H1 (cell line): ENCODE measurements at regions not wholly inside any gene's neighbourhood (a gene's known extent, or its start where the extent isn't known, plus 50 kb on each side); places are given as distances from the start of the nearest gene placed in this dataset.

Experiments
- CTCF ChIA-PET: fragments of 300-600 bp; sonication (Branson Sonifier 250); formaldehyde crosslinking; loops from one replicate; lab custom pipeline; 2021; ENCODE audit not compliant: partially characterized antibody; lab: Charles Lee
- POLR2A ChIA-PET: fragments of 300-600 bp; sonication (Branson Sonifier 250); formaldehyde crosslinking; loops from one replicate; lab custom pipeline; 2021; ENCODE audit warnings: inconsistent platforms; ENCODE audit not compliant: partially characterized antibody; lab: Charles Lee
- DNase-seq, 2 experiments: peaks; one replicate each; pipeline versions ENCODE4 v3.0.0 to v3.0.0-alpha.2; 2010 to 2022; ENCODE audit warnings: low spot score in 2 of 2, low read depth in 1 of 2, mixed read lengths in 1 of 2
- FAIRE-seq: peaks from 2 replicates; lab custom pipeline; 2011; peaks lifted over from hg19 to GRCh38; lab: Jason Lieb, UNC
- H2AFZ ChIP-seq: 2 replicates; pipeline ENCODE4 v1.8.1; 2012; ENCODE audit warnings: low read length, inconsistent platforms
- H2AK5ac ChIP-seq: 2 replicates; pipeline ENCODE4 v1.6.1; 2013; ENCODE audit warnings: low read depth, low read length
- H2BK120ac ChIP-seq: replicated peaks from 2 replicates; pipeline ENCODE3; 2013; ENCODE audit warnings: low read depth, low read length, inconsistent platforms
- H2BK12ac ChIP-seq: 2 replicates; pipeline ENCODE4 v1.6.1; 2013; ENCODE audit warnings: low read depth, low read length
- H2BK15ac ChIP-seq: 2 replicates; pipeline ENCODE4 v1.6.1; 2013; ENCODE audit warnings: low read length
- H2BK20ac ChIP-seq: 2 replicates; pipeline ENCODE4 v1.6.1; 2013; ENCODE audit warnings: low read length
- H2BK5ac ChIP-seq: 2 replicates; pipeline ENCODE4 v1.6.1; 2013; ENCODE audit warnings: low read depth, low read length
- H3K14ac ChIP-seq: 2 replicates; pipeline ENCODE4 v1.6.1; 2013; ENCODE audit warnings: inconsistent platforms; ENCODE audit not compliant: insufficient read length
- H3K18ac ChIP-seq: 2 replicates; pipeline ENCODE4 v1.6.1; 2013; ENCODE audit warnings: low read length; ENCODE audit errors: extremely low read depth
- H3K23ac ChIP-seq: 2 replicates; pipeline ENCODE4 v1.6.1; 2013; ENCODE audit warnings: inconsistent platforms; ENCODE audit not compliant: insufficient read length
- H3K23me2 ChIP-seq: 2 replicates; pipeline ENCODE4 v1.6.1; 2013; ENCODE audit warnings: low read depth, low read length
- H3K27ac ChIP-seq: 2 replicates; pipeline ENCODE4 v1.6.1; 2011; ENCODE audit warnings: low read depth, low read length, inconsistent platforms
- H3K27me3 ChIP-seq, 4 experiments: replicated peaks in 1 of 4; 1 replicate in 1 of 4; 2 replicates in 3 of 4; pipeline versions ENCODE4 v1.6.1 to v1.8.1; 2011 to 2013; ENCODE audit warnings: low read length in 3 of 4, mild to moderate bottlenecking in 3 of 4, inconsistent platforms in 2 of 4, mixed read lengths in 2 of 4, moderate library complexity in 1 of 4; ENCODE audit not compliant: control insufficient read depth in 3 of 4, insufficient read depth in 3 of 4; ENCODE audit errors: extremely low read depth in 1 of 4
- H3K36me3 ChIP-seq, 4 experiments: 2 replicates each; pipeline versions ENCODE4 v1.6.1 to v1.8.1; 2011 to 2013; ENCODE audit warnings: mild to moderate bottlenecking in 4 of 4, low read length in 3 of 4, moderate library complexity in 2 of 4, control low read depth in 1 of 4, inconsistent platforms in 1 of 4; ENCODE audit not compliant: insufficient read depth in 4 of 4, control insufficient read depth in 2 of 4
- H3K4ac ChIP-seq: replicated peaks from 2 replicates; pipeline ENCODE3; 2013; ENCODE audit warnings: low read length, low read depth, mixed read lengths, inconsistent platforms; ENCODE audit not compliant: insufficient read length
- H3K4me1 ChIP-seq, 4 experiments: replicated peaks in 1 of 4; 1 replicate in 1 of 4; 2 replicates in 3 of 4; pipeline versions ENCODE4 v1.6.1 to v1.8.1; 2011 to 2013; ENCODE audit warnings: low read length in 3 of 4, inconsistent platforms in 2 of 4, mixed read lengths in 1 of 4; ENCODE audit not compliant: insufficient read depth in 4 of 4, control insufficient read depth in 3 of 4
- H3K4me2 ChIP-seq, 2 experiments: 2 replicates each; pipeline versions ENCODE4 v1.6.1 to v1.8.1; 2011 to 2013; ENCODE audit warnings: low read depth in 2 of 2, low read length in 2 of 2, control low read depth in 1 of 2, inconsistent platforms in 1 of 2, mild to moderate bottlenecking in 1 of 2; ENCODE audit not compliant: insufficient read depth in 1 of 2
- H3K4me3 ChIP-seq, 4 experiments: fragments of 200-600, 300-600 bp in 1 of 4; sonication (generic), shearing (Covaris generic), sonication (Bioruptor Twin) in 1 of 4; 2 replicates each; pipeline versions ENCODE4 v1.5.1 to v1.8.1; 2011 to 2016; ENCODE audit warnings: low read length in 4 of 4, low read depth in 3 of 4, control low read depth in 2 of 4, inconsistent platforms in 2 of 4, mild to moderate bottlenecking in 2 of 4, mixed read lengths in 1 of 4, moderate library complexity in 1 of 4; ENCODE audit not compliant: insufficient read depth in 2 of 4; ENCODE audit errors: extremely low read depth in 1 of 4
- H3K56ac ChIP-seq: replicated peaks from 2 replicates; pipeline ENCODE3; 2013; ENCODE audit warnings: low read depth, mild to moderate bottlenecking, mixed read lengths, low read length, inconsistent platforms; ENCODE audit not compliant: insufficient read length
- H3K79me1 ChIP-seq: 2 replicates; pipeline ENCODE4 v1.6.1; 2013; ENCODE audit warnings: low read depth, low read length, control low read depth
- H3K79me2 ChIP-seq, 2 experiments: 2 replicates each; pipeline versions ENCODE4 v1.6.1 to v1.8.1; 2012 to 2013; ENCODE audit warnings: low read length in 2 of 2, mild to moderate bottlenecking in 2 of 2, inconsistent platforms in 1 of 2; ENCODE audit not compliant: insufficient read depth in 2 of 2, control insufficient read depth in 1 of 2
- H3K9ac ChIP-seq, 4 experiments: replicated peaks in 1 of 4; 1 replicate in 1 of 4; 2 replicates in 3 of 4; pipeline versions ENCODE4 v1.6.1 to v1.8.1; 2011 to 2013; ENCODE audit warnings: low read depth in 3 of 4, low read length in 3 of 4, control low read depth in 2 of 4, mild to moderate bottlenecking in 2 of 4, moderate library complexity in 2 of 4, inconsistent platforms in 1 of 4; ENCODE audit errors: extremely low read depth in 1 of 4
- H3K9me3 ChIP-seq, 2 experiments: 2 replicates each; pipeline versions ENCODE4 v1.6.1 to v1.8.1; 2012 to 2013; ENCODE audit warnings: mild to moderate bottlenecking in 2 of 2, moderate library complexity in 2 of 2, control low read depth in 1 of 2, inconsistent platforms in 1 of 2, low read depth in 1 of 2, low read length in 1 of 2, mixed read lengths in 1 of 2; ENCODE audit not compliant: insufficient read depth in 2 of 2
- H4K20me1 ChIP-seq, 2 experiments: replicated peaks in 1 of 2; 2 replicates each; pipeline versions ENCODE3 to v1.8.1; 2011 to 2013; ENCODE audit warnings: inconsistent platforms in 2 of 2, low read length in 2 of 2, mild to moderate bottlenecking in 1 of 2; ENCODE audit not compliant: insufficient read depth in 2 of 2, control insufficient read depth in 1 of 2
- H4K5ac ChIP-seq: 2 replicates; pipeline ENCODE4 v1.6.1; 2013; ENCODE audit warnings: low read length, low read depth, mixed read lengths, inconsistent platforms; ENCODE audit not compliant: insufficient read length
- H4K8ac ChIP-seq: 2 replicates; pipeline ENCODE4 v1.8.0; 2013; ENCODE audit warnings: mild to moderate bottlenecking, moderate library complexity, low read length, inconsistent platforms; ENCODE audit not compliant: insufficient read depth; ENCODE audit errors: extremely low read depth
- H4K91ac ChIP-seq: replicated peaks from 2 replicates; pipeline ENCODE3; 2013; ENCODE audit warnings: low read length, mixed read lengths, inconsistent platforms; ENCODE audit not compliant: insufficient read length
- EGR1 ChIP-seq: IDR thresholded peaks from 2 replicates; pipeline ENCODE4 v1.6.1; 2011; ENCODE audit warnings: low read depth, low read length, borderline replicate concordance
- WGBS, 2 experiments: shearing (Covaris generic) in 1 of 2; methylation state at CpG; one replicate each; pipeline versions ENCODE4 v1.1.6 to v1.1.7; 2013 to 2015; ENCODE audit warnings: low lambda C conversion rate in 2 of 2, mixed read lengths in 2 of 2, inconsistent platforms in 1 of 2, low coverage in 1 of 2, missing lambda C conversion rate in 1 of 2; ENCODE audit not compliant: insufficient replicate concordance in 2 of 2, insufficient coverage in 1 of 2, insufficient read length in 1 of 2; ENCODE audit errors: extremely low coverage in 1 of 2, missing lambda C conversion rate in 1 of 2; 5-methylcytosine and 5-hydroxymethylcytosine counted together

DNA sequence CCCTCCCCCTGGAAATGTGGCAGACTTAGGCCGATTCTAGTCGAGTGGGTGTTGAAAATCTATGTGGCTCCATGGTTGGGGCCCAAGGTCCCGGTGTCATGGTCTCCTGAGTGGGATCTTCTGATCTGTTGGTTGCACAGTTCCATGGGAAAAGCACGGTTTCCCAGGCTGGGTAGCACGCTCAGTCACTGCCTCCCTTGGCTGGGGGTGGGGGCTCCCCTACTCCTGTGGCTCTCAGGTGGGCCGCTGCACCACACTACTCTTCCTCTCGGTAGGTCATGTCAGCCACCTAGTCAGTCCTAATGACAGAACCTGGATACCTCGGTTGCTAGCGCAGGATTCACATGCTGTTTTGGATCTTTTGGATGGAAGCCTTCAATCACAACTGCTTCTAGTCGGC, 247.0 kb downstream of the SPRY2 start:
- Histone ChIP-seq H3K79me1 (no peaks in the 10 kb centered on the region), H3K23ac (no peak overlapping the region), H2BK20ac (no peak overlapping the region), H3K9ac (no peak overlapping the region), H3K36me3 (no peaks in the 10 kb centered on the region), H3K56ac (no peak overlapping the region), H4K8ac (no peak overlapping the region; the same call in 1 of the 2 replicates), H3K79me2 (no peaks in the 10 kb centered on the region), H2BK15ac (no peak overlapping the region), H3K27ac (no peak overlapping the region), H2BK120ac (no peak overlapping the region), H3K14ac (no peak overlapping the region), H2AFZ (no peak overlapping the region), H4K20me1 (no peaks in the 10 kb centered on the region), H2AK5ac (no peak overlapping the region), H4K91ac (no peak overlapping the region), H3K18ac (no peak overlapping the region), H4K5ac (no peak overlapping the region), H3K4me3 (no peak overlapping the region), H3K23me2 (no peaks in the 10 kb centered on the region), H3K9me3 (no peaks in the 10 kb centered on the region), H2BK5ac (no peak overlapping the region), H2BK12ac (no peak overlapping the region), H3K27me3 (no peaks in the 10 kb centered on the region), H3K4me2 (no peak overlapping the region), H3K4ac (no peak overlapping the region), H3K4me1 (peaks cover 0 to 4% (median 0%) of the 10 kb centered on the region in 4 experiments; a peak in 1 of 7 replicates)
- no peak for TF ChIP-seq EGR1
- ChIA-PET CTCF (interaction anchor here (1.7 kb wide), 1 partner anchor 415 kb away, joined by 5 read pairs; no protein-coding TSS in a partner anchor), POLR2A (no interaction called here)
- no peak for FAIRE-seq
- WGBS, 2 experiments = 95% methylated on average over 10 of the region's 10 CpGs; no CpG with 5 or more reads in 1 of the 2 experiments
- no peak for DNase-seq
